Left colon (tissue), 2 donors: ENCODE measurements at regions not wholly inside any gene's neighbourhood (a gene's known extent, or its start where the extent isn't known, plus 50 kb on each side); places are given as distances from the start of the nearest gene placed in this dataset.
"Not testable (repeated sequence)": the region's sequence is repeated elsewhere in the genome, so short reads cannot be mapped to it uniquely, and the experiment has no call there.

ENCODE experiments used
- ATAC-seq: fragments of 200-7000 bp; cut with Tn5 transposase; one replicate; pipeline ENCODE4 v1.9.1; 2020; ENCODE audit warnings: mild to moderate bottlenecking, moderate library complexity
- DNase-seq, 2 donors: peaks; one replicate each; pipeline ENCODE4 v3.0.0-alpha.2; 2020
- intact Hi-C, 2 donors: fragments of 100-400 bp; cut with DNase I in 1 of 2; cut with micrococcal nuclease in 1 of 2; formaldehyde crosslinking; loops; one replicate each; pipeline versions ENCODE4 v1.11.2 to v1.14.0; 2022; cut with DNase I, micrococcal nuclease
- donor health status: DM: no; HTN: no; CAD: no.
- donor health status: DM: yes; HTN: yes; CAD: no.

DNA sequence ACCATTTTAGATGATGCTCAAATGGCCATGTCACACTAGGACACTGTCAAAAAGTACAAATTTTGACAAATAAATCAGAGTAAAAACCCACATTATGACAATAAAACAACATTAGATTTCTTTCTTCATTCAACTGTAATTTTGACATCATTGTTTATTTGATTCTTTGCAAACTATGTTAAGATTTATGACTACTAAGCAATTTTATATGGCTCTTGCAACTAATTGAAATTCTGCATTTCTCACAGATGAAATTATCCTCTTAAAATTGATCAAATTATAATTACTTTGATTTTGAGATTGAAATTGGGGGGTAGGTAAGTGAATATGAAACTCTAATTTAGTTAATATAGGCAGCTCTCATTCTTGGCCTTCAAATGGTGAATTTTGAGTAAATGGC is 59.8 kb downstream of the ATOH1 start:
- DNase-seq (no peak), ATAC-seq (no peak)
- intact Hi-C loops: no loop called here

DNA sequence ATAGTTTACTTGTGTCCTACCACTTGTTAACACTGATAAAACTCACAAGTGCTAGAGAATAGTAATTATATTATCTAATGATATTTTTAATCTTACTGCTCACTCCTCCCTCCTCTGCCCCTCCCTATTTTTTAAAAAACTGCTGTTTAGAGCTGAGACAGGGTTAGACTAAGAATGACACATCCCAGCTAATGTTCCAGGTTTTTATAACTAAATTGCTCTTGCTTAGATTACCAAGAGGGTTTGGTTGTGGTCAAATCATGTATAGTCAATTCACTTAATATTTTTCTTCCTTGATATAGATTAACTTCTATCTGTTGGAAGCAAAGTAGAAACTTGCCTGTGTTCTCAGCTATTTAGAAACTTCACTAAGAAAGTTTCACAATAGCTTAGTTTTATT is 60.2 kb downstream of the ATOH1 start:
- peak; percentile 70 for ATAC-seq
- no peak for DNase-seq
- intact Hi-C loops: no loop called here

DNA sequence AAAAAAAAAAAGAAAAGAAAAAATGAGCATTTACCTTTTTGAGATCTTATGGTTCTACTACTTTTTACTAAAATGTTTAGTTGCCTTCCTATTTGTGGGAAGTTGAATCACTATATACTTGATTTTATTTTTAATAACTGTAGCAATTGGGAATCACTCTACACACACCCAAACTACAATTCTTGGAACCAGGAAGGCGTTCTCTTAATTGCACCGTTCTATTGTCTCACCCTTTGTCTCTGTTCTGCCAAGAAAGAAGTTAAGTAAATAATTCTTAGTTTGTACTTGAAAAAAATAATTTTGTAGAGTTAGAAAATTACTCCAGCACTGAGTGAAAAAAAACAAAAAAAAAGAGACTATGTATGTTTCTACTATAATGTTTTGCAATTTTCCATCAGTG is 62.7 kb downstream of the ATOH1 start:
- DNase-seq (no peak), ATAC-seq (peak; percentile 70)
- intact Hi-C loops: no loop called here

DNA sequence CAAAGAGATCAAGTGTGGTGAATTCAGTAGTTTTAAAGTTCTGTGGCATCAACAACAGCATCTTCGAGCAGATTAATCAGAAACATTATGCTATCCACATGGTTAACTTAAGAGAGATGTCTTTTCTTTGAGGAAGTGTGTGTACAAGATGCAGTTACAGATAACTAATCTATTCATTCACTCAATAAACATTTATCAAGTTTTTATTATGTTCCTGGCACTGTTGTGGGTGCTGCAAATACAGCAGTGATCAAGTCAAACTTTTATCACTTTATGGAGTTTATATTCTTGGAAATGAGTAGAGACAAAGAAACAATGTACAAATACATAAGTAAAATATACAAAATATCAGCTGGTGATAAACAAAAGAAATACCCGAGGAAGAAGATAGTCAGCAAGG is 66.4 kb downstream of the ATOH1 start:
- DNase-seq (no peak), ATAC-seq (peak; percentile 62)
- intact Hi-C loops: no loop called here

DNA sequence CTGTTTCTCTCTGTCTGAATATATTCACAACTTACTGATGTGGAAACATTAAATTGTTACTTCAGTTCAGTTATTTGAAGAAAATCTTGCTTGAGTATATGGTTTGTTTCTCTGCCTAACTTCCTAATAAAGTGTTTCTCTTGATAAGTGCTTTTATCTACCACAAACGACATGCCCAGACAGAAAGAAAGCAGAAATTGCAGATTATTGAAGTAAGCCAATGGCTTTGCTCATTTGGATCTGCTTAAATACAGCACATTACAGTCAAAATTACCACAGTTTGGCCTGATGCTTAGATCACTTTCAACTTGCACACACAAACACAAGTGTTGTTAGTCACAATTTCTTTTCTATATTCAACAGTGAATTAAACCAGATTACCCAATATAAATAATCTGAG is 68.0 kb downstream of the ATOH1 start:
- no peak for DNase-seq
- no peak for ATAC-seq
- intact Hi-C loops: no loop called here

DNA sequence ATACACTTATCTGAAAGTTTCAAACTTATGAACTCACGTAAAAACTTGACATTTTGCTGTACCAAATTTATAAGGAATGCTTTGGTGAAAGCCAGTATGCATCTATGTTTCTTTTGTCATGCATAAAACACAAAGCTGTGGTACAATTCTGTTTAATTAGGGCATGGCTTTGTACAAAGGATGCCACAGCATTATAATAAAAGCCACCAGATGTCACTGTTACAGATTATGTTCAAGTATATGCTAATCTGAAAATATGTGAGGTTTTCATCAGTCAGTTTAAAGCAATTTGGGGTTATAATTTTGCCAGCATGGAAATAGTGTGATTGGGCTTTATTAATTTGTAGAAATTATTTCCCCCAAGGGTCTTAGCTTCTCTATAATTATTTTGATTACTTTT is 69.0 kb downstream of the ATOH1 start:
- DNase-seq (no peak), ATAC-seq (peak; percentile 66)
- intact Hi-C loops: no loop called here

DNA sequence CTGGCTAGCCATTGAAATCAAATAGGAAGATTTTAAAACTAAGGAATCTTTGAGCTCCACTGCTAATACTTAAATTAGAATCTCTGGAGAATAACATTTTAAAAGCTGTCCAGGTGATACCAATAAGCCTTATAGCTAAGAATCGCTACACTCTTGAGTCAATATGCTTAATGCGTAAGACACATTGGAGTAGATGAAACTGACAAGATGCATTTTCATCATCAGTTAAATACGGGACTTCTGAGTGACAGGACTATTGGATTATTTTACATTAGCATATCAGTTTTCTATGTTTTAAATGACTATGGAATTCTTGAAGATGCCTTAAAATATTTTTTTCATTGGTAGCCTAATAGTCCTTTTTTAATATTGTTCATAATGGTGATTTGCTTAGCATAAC is 80.2 kb downstream of the ATOH1 start:
- no peak for DNase-seq
- ATAC-seq: no peak
- intact Hi-C loops: no loop called here

DNA sequence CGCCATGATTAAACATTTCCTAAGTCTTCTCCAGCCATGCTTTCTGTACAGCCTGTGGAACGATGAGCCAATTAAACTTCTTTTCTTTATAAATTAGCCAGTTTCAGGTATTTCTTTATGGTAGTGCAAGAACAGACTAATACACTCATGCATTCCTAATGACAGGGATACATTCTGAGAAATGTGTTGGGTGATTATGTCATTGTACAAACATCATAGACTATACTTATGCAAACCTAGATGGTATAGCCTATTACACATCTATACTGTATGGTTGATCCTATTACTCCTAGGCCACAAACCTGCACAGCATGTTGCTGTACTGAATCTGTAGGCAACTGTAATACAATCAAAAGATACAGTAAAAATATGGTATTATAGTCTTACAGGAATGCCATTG is 83.1 kb downstream of the ATOH1 start:
- DNase-seq (no peak), ATAC-seq (no peak)
- intact Hi-C loops: no loop called here

DNA sequence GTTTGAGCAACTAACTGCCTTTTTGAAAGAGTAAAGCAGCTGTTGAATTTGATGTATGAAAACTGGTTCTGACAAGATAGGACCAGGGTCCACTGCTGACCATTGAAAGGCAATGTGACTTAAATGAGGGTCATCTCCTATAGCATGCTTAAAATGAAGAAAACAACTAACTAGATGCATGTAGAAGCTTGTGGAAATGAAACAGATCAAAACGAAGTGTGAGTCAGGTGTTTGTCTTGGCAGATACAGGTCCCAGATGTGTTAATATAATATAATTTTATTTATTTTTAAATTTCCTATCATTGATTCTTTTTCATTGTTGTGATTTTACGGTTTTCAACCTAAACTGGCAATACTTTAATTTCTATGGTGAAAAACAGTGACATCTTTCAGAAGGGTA is 83.6 kb downstream of the ATOH1 start:
- intact Hi-C loops: no loop called here
- no peak for ATAC-seq

DNA sequence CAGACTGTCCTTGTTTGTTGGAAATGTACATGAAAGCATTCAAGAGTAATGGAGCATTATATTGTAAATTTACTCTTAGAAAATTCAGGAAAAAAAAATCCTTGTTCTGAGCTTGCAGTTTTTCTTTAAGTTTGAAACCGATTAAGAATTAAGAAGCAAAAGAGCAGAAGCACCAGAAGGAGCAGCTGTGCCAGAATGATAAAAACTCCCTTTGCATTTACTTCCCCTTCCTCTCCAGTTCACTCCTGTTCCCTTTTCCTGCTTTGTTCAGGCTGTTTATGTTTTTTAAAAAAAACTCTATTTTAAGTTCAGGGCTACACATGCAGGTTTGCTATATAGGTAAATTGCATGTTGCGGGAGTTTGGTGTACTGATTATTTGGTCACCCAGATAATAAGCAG is 90.3 kb downstream of the ATOH1 start:
- ATAC-seq: no peak
- intact Hi-C loops: no loop called here
- no peak for DNase-seq

More for the DNA sequence above, 83.6 kb downstream of the ATOH1 start:
- DNase-seq: no peak

DNA sequence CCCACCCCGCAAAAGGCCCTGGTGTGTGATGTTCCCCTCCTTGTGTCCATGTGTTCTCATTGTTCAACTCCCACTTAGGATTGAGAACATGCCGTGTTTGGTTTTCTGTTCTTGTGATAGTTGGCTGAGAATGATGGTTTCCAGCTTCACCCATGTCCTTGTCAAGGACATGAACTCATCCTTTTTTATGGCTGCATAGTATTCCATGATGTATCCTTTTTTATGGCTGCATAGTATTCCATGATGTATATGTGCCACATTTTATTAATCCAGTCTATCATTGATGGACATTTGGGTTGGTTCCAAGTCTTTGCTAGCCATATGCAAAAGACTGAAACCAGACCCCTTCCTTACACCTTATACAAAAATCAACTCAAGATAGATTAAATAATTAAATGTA is 95.0 kb downstream of the ATOH1 start:
- ATAC-seq, intact Hi-C loops: not testable (repeated sequence)

DNA sequence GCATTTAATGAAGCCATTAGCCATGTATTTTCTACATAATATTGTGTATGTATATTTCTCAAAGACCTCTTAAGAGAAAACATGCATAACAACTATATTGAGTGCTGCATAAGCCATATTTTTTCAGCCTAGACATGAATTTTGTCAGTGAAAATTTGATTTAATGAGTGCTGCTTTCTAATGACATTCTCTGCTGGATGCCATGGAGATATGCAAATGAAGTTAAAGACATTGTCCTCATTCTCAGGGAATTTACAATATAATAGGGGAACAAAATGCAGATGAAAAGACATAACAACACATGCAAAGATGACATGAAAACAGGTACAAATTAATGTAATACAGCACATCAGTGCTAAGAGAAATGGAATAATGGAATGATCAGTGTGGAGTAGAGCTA is 118.7 kb downstream of the ATOH1 start:
- ATAC-seq (no peak), DNase-seq (no peak)
- intact Hi-C loops: no loop called here

More for the DNA sequence above, 95.0 kb downstream of the ATOH1 start:
- DNase-seq: not testable (repeated sequence)

DNA sequence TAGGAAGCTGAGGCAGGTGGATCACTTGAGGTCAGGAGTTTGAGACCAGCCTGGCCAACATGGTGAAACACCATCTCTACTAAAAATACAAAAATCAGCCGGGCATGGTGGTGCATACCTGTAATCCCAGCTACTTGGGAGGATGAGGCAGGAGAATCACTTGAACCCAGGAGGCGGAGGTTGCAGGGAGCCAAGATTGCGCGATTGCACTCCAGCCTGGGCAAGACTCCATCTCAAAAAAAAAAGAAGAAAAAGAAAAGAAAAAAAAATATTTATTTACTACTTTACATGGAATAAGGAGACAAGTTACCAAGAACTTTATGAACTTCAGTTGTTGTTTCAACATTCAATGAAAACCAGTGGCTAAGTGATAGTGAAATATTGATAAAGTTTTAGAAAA is 121.7 kb downstream of the ATOH1 start:
- intact Hi-C loops, DNase-seq, ATAC-seq: not testable (repeated sequence)

DNA sequence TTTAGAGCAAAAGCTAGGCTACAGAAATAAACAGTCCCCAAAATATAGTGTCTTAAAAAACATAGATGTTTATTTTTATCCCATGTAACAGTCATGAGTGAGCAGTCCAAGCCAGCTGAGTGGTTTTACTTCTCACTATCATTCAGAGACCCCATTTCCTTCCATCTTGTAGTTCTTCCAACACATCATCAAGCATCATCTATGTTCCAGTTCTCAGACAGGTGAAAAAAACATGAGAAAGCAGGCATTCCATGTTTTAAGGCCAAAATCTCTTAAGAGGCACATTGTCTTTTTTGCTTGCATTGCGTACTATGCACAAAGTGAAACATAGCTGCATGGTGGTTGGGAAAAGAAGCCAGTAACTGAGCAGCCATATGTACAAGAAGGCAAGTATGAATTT is 128.6 kb downstream of the ATOH1 start:
- intact Hi-C loops: no loop called here
- no peak for ATAC-seq
- DNase-seq: no peak

DNA sequence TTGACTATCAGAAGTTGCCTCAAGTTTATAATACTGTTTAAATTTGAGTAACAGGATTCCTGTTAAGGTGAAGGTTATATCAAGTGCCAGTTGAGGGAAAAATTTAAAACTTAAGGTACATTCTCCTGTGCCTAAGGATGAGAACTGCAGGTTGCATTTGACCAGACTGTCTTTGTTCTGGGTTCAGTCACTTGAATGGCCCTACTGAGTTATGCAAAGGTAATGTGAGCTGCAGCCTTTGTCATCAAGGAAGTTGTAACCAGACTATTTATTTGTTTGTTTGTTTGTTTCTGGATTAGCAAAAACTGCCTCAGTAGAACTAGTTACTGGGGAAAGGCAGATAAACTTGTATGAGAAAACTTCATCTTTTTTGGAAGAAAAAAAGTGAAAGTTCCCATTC is 131.9 kb downstream of the ATOH1 start:
- intact Hi-C loops: no loop called here
- ATAC-seq (no peak), DNase-seq (no peak)

DNA sequence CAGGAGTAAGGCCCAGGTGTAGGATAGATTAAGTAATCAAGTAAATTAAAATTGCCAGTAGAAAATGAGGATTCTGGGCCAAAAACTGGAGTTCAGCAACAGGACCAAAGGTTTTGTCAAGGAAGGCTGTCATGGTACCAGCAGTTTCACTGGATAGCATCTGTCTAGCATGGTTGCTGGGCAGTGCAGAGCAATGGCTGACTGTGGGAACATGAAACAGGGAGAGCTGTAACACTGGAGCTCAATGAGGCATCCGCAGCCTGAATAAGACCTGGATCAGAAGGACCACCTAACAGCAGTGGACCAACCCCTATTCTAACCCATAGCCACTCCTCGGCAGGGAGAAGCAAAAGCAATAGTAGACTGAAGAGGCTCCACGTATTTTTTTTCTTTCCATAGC is 132.4 kb downstream of the ATOH1 start:
- no peak for ATAC-seq
- DNase-seq: no peak
- intact Hi-C loops: no loop called here

DNA sequence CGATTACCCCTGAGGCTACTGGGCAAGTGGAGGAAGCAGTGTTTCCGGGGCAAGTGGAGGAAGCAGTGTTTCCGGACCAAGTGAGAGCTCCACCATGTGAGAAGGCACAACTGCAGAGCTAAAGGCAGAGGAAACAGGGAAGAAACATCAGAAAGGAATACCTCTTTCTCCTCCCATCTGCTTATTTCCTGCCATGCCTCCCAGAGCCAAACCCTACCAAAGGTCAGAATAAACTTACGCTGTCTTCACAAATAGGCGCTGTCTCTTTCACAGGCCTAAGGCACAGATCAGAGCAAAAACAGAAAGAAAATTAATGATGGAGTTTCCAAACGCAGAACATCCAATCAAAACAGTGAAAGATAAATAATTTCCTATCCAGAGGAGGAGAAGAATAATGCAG is 153.0 kb downstream of the ATOH1 start:
- intact Hi-C loops: no loop called here
- DNase-seq (no peak), ATAC-seq (peak; percentile 85)

DNA sequence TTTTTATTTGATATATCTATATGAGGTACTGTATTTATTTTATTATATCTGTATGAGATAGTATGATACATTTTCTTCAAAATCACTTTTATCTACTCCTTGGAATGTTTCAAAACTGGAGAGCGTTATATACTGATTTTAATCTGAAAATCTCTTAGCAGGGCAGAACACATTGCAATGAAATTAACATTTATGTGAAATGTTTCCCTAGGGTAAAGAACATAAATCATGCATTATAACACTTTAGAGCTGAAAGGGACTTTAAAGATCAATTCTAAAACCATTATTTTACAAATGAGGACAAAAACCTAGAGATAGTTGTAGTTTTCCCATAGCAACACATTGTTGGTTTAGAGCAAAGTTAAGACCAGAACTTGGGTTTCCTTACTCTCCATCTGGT is 153.7 kb downstream of the ATOH1 start:
- no peak for ATAC-seq

DNA sequence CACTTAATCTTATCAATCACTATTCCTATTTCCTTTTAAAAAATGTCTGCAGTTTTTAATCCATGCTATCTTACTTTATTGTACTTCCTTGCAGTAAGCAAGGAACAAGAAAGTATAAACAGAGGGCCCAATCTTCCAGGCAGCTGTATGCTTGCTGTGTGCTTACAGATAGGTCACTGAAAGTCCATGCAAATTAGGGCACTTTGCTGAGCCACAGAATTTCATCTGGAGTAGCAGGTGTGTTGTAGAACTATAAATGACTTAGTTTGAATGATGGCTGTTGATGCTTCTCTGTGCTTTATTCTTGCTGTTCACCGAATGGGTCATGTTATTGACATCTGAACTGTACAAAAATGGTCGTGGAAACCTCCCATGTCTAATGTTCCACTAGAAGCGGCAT is 154.6 kb downstream of the ATOH1 start:
- DNase-seq (no peak), ATAC-seq (no peak)
- intact Hi-C loops: no loop called here

More for the DNA sequence above, 153.7 kb downstream of the ATOH1 start:
- no peak for DNase-seq
- intact Hi-C loops: no loop called here

DNA sequence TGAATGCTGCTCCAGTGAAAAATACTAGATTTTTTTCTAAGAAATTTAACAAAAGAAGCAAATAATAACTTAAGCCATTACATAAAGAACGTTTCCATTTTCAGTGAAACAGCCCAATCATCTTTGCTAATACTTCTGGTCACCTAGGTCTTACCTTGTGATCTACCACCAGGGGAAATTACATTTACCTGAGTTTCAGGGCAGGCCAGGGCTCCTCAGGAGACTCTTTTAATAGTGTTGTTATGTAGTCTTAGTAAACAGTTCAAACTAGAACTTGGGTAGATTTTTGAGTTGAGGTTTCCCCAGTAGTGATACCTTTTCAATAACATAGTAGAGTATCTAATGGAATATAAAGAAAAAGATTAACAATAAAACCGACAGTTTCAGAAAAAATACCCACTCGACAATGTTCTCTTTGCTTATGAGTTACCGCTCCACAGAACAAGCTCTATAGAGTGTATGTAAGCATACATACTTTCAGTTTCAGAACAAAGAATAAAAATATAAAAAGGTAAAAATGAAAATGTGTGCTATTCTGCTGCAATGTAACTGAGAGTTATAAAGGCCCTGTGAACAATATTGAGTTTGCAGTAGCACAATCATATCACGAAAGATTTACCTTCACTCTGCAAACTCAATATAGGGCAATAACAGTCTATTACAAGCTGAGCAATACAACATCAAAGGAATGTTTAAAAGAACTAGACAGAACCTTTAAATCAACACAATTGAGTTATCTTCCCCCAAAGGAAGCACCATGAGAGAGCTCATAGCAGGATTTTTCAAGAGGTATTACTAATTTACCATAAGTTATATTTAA is 165.8 kb downstream of the ATOH1 start:
- intact Hi-C loops: no loop called here
- ATAC-seq: peak; percentile 76
- DNase-seq: no peak

DNA sequence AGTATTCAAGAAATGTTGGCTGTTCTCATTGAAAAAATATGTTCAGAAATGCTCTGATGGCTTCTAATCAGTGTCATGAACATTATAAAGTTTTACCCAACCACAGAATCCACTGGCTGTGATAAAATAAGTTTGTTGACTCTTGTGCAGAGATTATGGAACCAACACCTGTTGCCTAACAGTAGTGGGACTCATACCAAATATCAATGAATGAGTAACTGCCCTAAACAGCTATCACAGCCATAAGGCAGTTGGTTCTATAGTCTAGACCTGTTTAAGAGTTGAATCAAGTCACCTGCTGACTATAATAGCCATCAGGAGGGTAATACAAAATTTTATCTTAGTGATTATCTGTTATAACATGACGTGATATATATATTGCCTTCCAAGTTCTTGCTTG is 168.3 kb downstream of the ATOH1 start:
- ATAC-seq: peak; percentile 92
- intact Hi-C loops: no loop called here
- no peak for DNase-seq
